Thyroid gland (tissue), 4 donors: ENCODE measurements at regions not wholly inside any gene's neighbourhood (a gene's known extent, or its start where the extent isn't known, plus 50 kb on each side); places are given as distances from the start of the nearest gene placed in this dataset.

Source experiments
- POLR2A ChIP-seq, 2 donors: fragments of 450-650 bp; IDR thresholded peaks; one replicate each; pipeline ENCODE4 v1.6.1; 2017; ENCODE audit warnings: antibody characterized with exemption in 2 of 2, mild to moderate bottlenecking in 2 of 2, moderate library complexity in 1 of 2
- TF ChIP-seq, protein P1 (sequence below), 6 experiments: fragments of 200-600 bp in 3 of 6; fragments of 450-650 bp in 3 of 6; sonication (generic) in 3 of 6; IDR thresholded peaks; one replicate each; pipeline ENCODE4 v1.5.1; 2016 to 2019; ENCODE audit warnings: antibody characterized with exemption in 6 of 6, mild to moderate bottlenecking in 2 of 6, inconsistent platforms in 1 of 6, moderate library complexity in 1 of 6

DNA sequence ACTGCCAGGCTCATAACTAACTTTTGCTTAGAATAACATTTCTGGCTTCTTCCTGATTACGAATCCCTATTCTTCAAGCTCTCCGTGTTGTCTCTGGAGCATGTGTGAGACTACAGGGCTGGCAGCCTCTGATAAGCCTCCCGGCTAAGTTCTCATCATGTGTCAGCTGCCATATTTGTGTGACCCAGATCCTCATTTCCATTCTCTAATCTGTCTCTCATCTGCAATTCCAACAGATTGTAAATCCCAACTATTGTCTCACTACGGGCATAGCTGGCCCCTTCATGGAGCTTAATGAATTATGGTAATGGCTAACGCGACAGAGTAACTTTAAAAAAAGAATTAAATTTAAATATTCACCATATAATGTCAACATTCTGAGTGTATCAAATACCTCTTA, 165.4 kb downstream of the CMPK2 start:
- TF ChIP-seq, protein P1, sequence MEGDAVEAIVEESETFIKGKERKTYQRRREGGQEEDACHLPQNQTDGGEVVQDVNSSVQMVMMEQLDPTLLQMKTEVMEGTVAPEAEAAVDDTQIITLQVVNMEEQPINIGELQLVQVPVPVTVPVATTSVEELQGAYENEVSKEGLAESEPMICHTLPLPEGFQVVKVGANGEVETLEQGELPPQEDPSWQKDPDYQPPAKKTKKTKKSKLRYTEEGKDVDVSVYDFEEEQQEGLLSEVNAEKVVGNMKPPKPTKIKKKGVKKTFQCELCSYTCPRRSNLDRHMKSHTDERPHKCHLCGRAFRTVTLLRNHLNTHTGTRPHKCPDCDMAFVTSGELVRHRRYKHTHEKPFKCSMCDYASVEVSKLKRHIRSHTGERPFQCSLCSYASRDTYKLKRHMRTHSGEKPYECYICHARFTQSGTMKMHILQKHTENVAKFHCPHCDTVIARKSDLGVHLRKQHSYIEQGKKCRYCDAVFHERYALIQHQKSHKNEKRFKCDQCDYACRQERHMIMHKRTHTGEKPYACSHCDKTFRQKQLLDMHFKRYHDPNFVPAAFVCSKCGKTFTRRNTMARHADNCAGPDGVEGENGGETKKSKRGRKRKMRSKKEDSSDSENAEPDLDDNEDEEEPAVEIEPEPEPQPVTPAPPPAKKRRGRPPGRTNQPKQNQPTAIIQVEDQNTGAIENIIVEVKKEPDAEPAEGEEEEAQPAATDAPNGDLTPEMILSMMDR (IDR thresholded peaks at IDR 0.05): no peak
- no peak for TF ChIP-seq POLR2A (IDR thresholded peaks at IDR 0.05)
